Smooth muscle cell (in vitro differentiated cells): ENCODE measurements at regions not wholly inside any gene's neighbourhood (a gene's known extent, or its start where the extent isn't known, plus 50 kb on each side); places are given as distances from the start of the nearest gene placed in this dataset.
A peak's percentile ranks its signal among the peaks of the same experiment; 100 is the strongest.

Experiments
- DNase-seq: peaks from one replicate; lab custom pipeline; 2025; ENCODE audit not compliant: unreplicated experiment; lab: John Stamatoyannopoulos, UW
- H2AFZ ChIP-seq: fragments of 200-600 bp; sonication (generic); 2 replicates; pipeline ENCODE4 v1.6.0; 2016; ENCODE audit warnings: antibody characterized with exemption, low read depth, mild to moderate bottlenecking
- H3F3A ChIP-seq: fragments of 200-600 bp; sonication (generic); 2 replicates; pipeline ENCODE4 v1.6.0; 2017; ENCODE audit warnings: antibody characterized with exemption, low read depth
- H3K27ac ChIP-seq: fragments of 200-600 bp; sonication (generic); 2 replicates; pipeline ENCODE4 v1.5.1; 2016; ENCODE audit warnings: low read depth, mild to moderate bottlenecking
- H3K27me3 ChIP-seq: fragments of 200-600 bp; sonication (generic); 2 replicates; pipeline ENCODE4 v1.6.1; 2016; ENCODE audit warnings: low read depth, mild to moderate bottlenecking
- H3K36me3 ChIP-seq: fragments of 200-600 bp; sonication (generic); 2 replicates; pipeline ENCODE4 v1.5.1; 2016; ENCODE audit warnings: low read depth
- H3K4me1 ChIP-seq: fragments of 200-600 bp; sonication (generic); 2 replicates; pipeline ENCODE4 v1.5.1; 2016; ENCODE audit warnings: low read depth
- H3K4me2 ChIP-seq: fragments of 200-600 bp; sonication (generic); 2 replicates; pipeline ENCODE4 v1.6.0; 2016; ENCODE audit warnings: mild to moderate bottlenecking
- H3K4me3 ChIP-seq: fragments of 200-600 bp; sonication (generic); 2 replicates; pipeline ENCODE4 v1.5.1; 2016; ENCODE audit warnings: mild to moderate bottlenecking
- H3K79me2 ChIP-seq: fragments of 200-600 bp; sonication (generic); 2 replicates; pipeline ENCODE4 v1.6.0; 2016; ENCODE audit warnings: low read depth, mild to moderate bottlenecking
- H3K9ac ChIP-seq: fragments of 200-600 bp; sonication (generic); 2 replicates; pipeline ENCODE4 v1.6.0; 2016; ENCODE audit warnings: low read depth
- H3K9me3 ChIP-seq: fragments of 200-600 bp; sonication (generic); replicated peaks from 2 replicates; pipeline ENCODE4 v1.5.1; 2016; ENCODE audit warnings: low read depth
- H4K20me1 ChIP-seq: fragments of 200-600 bp; sonication (generic); 2 replicates; pipeline ENCODE4 v1.6.0; 2016; ENCODE audit warnings: low read depth
- WGBS: methylation state at CpG from one replicate; pipeline ENCODE4 v1.1.7; 2016; ENCODE audit warnings: low lambda C conversion rate; 5-methylcytosine and 5-hydroxymethylcytosine counted together
- TF ChIP-seq, protein P1 (sequence below): fragments of 200-600 bp; sonication (generic); IDR thresholded peaks from 2 replicates; pipeline ENCODE4 v1.5.1; 2017; ENCODE audit warnings: borderline replicate concordance, mild to moderate bottlenecking, antibody characterized with exemption; ENCODE audit not compliant: insufficient read depth, poor library complexity, severe bottlenecking

DNA sequence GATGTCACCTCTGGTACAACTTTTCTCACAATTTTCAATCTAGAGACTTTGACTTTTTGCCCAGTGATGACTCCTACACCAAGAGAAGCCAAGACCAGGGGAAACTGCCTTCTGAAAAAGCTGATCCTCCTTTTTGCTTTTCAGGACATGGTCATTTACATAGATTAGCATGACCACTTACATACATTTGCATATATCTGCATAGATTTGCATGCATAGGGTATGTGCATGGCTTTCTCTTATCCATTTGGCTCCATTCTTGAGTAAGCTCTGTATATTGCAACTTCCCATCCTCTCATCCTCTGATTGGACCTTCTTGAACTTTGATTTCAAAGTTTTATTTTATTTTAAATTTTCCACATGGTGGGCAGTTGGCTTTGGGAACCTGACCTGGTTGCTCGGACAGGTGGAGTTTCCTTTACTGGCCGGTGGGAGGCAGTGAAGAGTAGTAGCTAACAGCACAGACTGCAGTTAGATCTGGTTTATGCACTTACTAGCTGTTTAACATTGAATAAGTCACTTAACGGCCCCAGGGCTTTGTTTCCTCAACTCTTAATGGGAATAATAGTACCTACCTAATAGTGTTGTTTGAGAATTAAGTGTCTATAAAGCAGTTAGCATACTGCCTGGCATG is 92.9 kb downstream of the GPR139 start:
- 30% methylated on average over 3 of the region's 3 CpGs for WGBS
- no peak overlapping the region for H2AFZ ChIP-seq
- H4K20me1 ChIP-seq, result no peaks in the 10 kb centered on the region
- H3K4me1 ChIP-seq, result no peaks in the 10 kb centered on the region
- no peak overlapping the region for H3K27ac ChIP-seq
- no peak for DNase-seq
- no peak overlapping the region for H3K4me3 ChIP-seq
- H3F3A ChIP-seq, result no peaks in the 10 kb centered on the region
- H3K9ac ChIP-seq, result no peak overlapping the region
- no peaks in the 10 kb centered on the region for H3K79me2 ChIP-seq
- no peaks in the 10 kb centered on the region for H3K27me3 ChIP-seq
- no peak overlapping the region for H3K4me2 ChIP-seq
- no peaks in the 10 kb centered on the region for H3K36me3 ChIP-seq
- TF ChIP-seq, protein P1, sequence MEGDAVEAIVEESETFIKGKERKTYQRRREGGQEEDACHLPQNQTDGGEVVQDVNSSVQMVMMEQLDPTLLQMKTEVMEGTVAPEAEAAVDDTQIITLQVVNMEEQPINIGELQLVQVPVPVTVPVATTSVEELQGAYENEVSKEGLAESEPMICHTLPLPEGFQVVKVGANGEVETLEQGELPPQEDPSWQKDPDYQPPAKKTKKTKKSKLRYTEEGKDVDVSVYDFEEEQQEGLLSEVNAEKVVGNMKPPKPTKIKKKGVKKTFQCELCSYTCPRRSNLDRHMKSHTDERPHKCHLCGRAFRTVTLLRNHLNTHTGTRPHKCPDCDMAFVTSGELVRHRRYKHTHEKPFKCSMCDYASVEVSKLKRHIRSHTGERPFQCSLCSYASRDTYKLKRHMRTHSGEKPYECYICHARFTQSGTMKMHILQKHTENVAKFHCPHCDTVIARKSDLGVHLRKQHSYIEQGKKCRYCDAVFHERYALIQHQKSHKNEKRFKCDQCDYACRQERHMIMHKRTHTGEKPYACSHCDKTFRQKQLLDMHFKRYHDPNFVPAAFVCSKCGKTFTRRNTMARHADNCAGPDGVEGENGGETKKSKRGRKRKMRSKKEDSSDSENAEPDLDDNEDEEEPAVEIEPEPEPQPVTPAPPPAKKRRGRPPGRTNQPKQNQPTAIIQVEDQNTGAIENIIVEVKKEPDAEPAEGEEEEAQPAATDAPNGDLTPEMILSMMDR, result peak; percentile 40
- no peaks in the 10 kb centered on the region for H3K9me3 ChIP-seq

DNA sequence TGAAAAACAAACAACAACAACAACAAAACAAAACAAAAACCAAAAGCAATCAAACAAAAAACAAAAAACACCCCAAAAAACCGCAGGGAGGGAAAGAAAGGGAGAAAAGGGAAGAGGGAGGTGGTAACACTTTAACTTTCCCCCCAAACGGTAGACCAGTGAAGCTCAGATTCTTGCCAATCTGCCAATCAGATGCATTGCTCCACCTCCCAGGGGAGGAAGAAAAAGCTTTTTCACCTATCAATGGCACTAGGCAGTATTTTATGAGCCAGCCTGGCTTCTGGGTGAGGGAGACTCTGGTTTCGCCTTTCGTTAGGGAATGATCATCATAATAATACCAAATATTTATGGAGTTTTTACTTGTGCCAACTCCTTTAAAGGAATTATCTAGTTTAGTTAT is 94.1 kb downstream of the GPR139 start:
- Histone ChIP-seq H4K20me1 (no peaks in the 10 kb centered on the region), H3K36me3 (no peaks in the 10 kb centered on the region), H3K27ac (no peak overlapping the region), H3K9ac (no peak overlapping the region), H3K79me2 (no peaks in the 10 kb centered on the region), H3F3A (no peaks in the 10 kb centered on the region), H3K4me1 (peaks cover 4% of the 10 kb centered on the region), H2AFZ (no peak overlapping the region), H3K9me3 (no peaks in the 10 kb centered on the region), H3K4me2 (no peak overlapping the region), H3K27me3 (no peaks in the 10 kb centered on the region), H3K4me3 (no peak overlapping the region)
- DNase-seq, result no peak
- WGBS, result 33% methylated on average over 4 of the region's 4 CpGs
- TF ChIP-seq, protein P1, result no peak

DNA sequence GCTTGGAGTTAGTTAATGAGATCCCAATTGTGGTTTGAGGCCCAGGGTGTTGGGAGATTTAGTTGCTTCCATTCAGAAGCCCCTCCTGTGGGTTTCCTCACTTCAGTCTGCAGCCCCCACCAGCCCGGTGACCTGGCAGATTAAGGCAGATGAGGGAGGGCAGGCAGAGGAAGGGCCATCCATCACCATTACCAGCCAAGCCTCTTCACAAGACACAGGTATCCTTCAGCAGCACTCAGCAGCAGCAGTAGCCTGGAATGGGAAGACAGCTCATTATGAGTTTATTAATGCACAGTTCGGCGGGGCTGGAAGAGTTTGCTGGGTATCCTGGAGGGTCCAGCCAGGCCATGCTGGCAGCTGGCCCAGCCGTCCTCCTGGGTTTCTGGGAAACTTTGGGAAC is 90.0 kb upstream of the GPRC5B start:
- Histone ChIP-seq H3K4me1 (peaks cover 5% of the 10 kb centered on the region), H4K20me1 (no peaks in the 10 kb centered on the region), H3K9me3 (no peaks in the 10 kb centered on the region), H3K9ac (no peak overlapping the region), H3K27me3 (no peaks in the 10 kb centered on the region), H3K4me2 (no peak overlapping the region), H3F3A (no peaks in the 10 kb centered on the region), H3K27ac (no peak overlapping the region), H3K4me3 (no peak overlapping the region), H3K36me3 (no peaks in the 10 kb centered on the region), H2AFZ (no peak overlapping the region), H3K79me2 (no peaks in the 10 kb centered on the region)
- TF ChIP-seq, protein P1, result no peak
- 85% methylated on average over 4 of the region's 4 CpGs for WGBS
- DNase-seq, result no peak

GRCh38 chr16:19972111-19972510 is 87.5 kb upstream of the GPRC5B start:
- peaks cover 5% of the 10 kb centered on the region for H3K4me1 ChIP-seq
- no peak overlapping the region for H3K4me3 ChIP-seq
- H3F3A ChIP-seq, result no peaks in the 10 kb centered on the region
- no peaks in the 10 kb centered on the region for H3K79me2 ChIP-seq
- H3K27ac ChIP-seq, result no peak overlapping the region
- no peaks in the 10 kb centered on the region for H3K36me3 ChIP-seq
- no peak for DNase-seq
- WGBS, result 84% methylated on average over 4 of the region's 4 CpGs
- no peaks in the 10 kb centered on the region for H3K9me3 ChIP-seq
- no peaks in the 10 kb centered on the region for H4K20me1 ChIP-seq
- H2AFZ ChIP-seq, result no peak overlapping the region
- no peaks in the 10 kb centered on the region for H3K27me3 ChIP-seq
- H3K4me2 ChIP-seq, result no peak overlapping the region
- no peak overlapping the region for H3K9ac ChIP-seq
- TF ChIP-seq, protein P1, result no peak
